G401 (cell line): ENCODE measurements at regions not wholly inside any gene's neighbourhood (a gene's known extent, or its start where the extent isn't known, plus 50 kb on each side); places are given as distances from the start of the nearest gene placed in this dataset.

ENCODE experiments used
- DNase-seq: peaks from one replicate; pipeline ENCODE4 v3.0.0-alpha.2; 2015; ENCODE audit warnings: low spot score
- in situ Hi-C: cut with HindIII; loops from 2 replicates; pipeline ENCODE4 v1.10.0; 2016; ENCODE audit warnings: low sequenced_read_pairs, mixed read lengths

DNA sequence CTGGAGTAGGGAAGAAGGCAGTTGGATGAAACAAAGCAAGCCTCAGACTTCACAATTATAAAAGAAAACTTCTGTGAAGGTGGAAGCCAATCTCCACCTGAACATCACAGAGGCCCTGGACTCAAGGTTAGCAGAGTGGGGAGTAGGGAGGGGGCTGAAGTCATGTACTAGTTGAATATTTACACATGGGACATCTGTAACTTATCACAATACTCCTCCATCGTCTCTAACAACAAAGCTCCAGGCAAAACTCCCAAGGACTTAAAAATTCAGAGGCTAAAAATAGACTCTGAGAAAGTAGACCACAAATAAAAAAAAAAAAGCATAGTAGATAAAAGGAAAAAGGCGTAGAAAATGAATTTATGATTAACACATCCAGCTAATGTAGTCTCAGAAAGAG is 326.3 kb upstream of the PKN2 start:
- no peak for DNase-seq
- in situ Hi-C loops = no loop called here

DNA sequence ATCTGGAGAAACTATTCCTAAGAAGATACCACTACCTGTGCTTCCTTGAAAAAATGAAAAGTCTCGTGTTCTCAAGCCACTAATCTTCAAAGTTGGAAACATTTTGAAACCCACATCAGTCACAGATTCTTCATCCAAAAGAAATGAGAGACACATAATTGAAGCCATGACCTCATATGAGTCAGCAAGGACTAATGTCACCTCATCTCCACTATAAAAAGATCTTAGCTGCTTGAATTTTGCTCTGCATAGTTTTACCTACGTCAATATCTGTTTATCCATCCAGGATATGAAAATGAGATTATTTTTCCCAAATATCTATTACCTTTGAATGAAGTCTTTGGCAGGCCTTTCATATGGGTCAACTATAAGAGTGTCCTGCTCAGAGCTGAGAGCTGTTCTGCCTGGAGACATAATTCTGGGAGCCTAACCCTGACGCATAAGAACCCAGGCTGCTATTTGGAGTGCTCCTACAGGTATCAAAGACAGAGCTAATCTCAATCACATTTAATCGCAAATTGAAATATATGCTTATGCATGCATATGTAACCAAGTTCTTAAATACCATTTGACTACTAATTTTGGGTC is 312.5 kb upstream of the PKN2 start:
- no peak for DNase-seq
- in situ Hi-C loops = no loop called here

DNA sequence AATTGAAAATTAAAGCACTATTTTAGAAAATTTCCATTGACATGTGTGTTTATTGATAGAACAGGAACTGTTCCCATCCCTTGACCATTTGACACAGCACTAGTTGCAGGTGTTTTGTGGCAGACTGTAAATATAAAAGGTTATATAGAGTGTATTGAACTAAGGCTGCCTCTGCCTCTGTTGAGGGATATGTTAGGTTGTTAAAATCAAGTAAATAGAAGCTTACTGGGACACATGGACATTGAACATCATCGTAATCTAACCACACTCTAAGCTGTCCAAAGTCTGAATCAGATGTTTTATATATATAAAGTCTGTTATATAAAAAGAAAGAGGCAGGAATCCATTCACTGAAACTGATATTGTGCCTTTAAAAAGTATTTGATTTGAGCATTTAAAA is 308.1 kb upstream of the PKN2 start:
- DNase-seq = no peak
- in situ Hi-C loops = no loop called here

DNA sequence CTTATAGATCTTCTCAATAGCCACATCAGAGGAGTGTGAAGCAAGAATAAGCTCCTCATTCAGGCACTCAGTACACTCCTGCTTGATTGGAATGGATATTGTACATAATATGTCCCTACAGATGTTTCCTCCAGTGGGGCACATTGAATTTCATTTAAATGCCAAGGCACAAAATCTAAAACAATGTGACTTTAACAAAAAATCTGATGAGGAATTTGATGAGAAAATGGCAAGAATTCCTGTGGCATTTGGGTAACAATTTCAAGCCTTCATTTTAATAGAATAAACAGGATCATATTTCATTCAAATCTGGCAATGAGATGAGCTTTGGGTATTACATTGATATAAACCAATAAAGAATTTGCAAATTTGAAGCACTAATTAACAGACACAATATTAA is 307.7 kb upstream of the PKN2 start:
- in situ Hi-C loops = no loop called here
- no peak for DNase-seq

DNA sequence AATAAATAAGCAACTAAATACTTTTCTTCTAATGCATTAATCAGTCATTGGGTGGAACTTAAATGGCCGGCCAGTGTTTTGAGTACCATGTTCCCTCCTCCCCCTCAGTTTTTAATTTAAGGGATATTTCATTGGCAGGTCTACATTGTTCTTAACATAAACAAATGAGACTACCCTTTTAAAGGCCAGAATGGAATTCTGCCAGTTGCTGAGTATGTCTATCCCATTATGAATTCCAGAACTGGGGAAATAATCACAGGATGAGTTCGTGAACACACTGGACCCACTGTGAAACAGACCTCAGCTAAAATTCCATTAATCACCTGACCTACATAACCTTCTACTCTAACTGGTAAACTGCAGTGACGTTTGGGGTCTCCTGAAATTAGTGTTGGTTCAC is 305.5 kb upstream of the PKN2 start:
- in situ Hi-C loops = no loop called here
- DNase-seq = no peak

DNA sequence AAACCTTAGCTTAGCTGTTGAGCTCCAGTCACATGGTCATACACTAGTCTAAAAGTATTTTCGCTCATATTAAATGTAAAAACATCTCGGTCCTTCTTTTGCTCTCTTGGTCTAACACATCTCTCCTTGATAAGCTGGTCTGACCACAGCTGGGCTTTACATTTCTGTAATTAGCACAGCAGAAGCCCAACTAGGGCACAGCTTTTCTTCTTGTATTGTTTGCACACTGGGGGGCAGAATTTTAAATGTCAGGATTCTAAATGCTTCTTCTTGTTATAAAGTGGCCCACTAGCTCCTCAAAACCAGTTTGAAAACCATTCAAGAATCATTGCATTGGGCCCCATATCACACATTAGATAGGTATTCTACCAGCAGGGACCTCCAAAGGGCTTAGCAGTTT is 289.1 kb upstream of the PKN2 start:
- in situ Hi-C loops = no loop called here
- DNase-seq = no peak

DNA sequence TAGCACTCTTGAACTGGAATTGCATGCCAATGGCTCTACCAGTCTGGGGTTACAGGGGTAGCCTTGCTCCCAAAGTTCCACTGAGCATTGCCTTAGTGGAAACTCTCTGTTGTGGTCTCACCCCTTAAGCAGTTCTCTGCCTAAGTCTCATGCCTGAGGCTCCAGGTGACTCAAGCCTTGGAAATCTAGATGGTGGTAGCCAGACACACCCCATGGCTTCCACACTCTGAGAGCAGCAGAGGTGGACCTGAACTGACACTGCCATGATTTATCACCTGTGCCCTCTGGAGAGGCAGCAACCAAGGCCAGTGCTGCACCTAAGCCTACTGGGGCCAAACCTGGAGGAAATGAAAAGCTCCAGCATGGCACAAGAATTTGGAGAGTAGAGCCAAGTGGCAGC is 285.7 kb upstream of the PKN2 start:
- in situ Hi-C loops = no loop called here
- no peak for DNase-seq

DNA sequence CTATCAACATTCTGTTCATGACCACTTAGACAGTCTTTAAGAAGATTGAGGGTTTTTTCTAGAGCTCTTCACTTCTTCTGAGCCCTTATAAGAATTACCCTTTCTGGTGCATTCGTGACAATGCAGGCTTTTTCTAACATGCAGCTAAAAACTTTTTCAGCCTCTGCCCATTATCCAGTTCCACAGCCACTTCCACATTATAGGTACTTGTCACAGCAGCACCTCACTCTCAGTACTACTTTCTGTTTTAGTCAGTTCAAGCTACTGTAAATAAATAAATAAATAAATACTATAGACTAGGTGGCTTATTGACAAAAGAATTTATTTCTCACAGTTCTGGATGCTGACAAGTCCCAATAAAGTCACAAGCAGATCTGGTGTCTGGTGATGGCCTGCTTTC is 284.4 kb upstream of the PKN2 start:
- DNase-seq = no peak
- in situ Hi-C loops = no loop called here

DNA sequence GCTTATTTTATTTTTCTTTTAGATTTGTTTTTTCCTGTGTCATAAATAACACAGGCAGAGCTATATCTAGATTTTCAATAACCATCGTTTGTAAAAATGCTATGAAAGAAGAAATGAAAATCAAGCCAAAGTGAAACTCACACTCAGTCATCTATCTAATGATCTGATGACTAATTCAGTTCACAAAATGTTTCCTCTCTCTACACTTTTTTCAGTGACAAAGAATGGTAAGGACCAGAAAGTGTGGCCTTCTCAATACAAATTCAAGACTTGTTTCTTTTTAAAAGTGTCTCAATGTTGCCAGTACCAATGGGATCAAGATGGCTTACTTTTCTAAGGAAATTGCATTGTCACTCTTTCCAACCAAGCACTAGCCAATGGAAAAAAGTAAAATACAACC is 282.8 kb upstream of the PKN2 start:
- in situ Hi-C loops = no loop called here
- no peak for DNase-seq

DNA sequence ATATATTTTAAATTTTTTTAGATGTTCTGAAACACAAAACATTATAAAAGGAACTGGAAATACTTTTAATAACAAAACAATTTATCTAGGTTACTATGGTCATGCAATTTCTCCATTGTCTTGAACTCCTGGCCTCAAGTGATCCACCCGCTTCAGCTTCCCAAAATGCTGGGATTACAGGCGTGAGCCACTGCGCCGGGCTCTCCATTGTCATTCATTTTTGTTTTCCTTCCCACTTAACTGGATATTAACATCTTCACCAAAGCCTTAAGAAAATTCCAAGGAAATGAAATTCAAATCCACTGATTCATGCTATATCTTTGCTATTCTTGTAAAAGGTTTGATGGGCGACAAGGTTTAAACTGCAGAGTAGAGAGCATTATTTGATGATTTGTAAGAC is 279.5 kb upstream of the PKN2 start:
- in situ Hi-C loops = no loop called here
- DNase-seq = no peak

DNA sequence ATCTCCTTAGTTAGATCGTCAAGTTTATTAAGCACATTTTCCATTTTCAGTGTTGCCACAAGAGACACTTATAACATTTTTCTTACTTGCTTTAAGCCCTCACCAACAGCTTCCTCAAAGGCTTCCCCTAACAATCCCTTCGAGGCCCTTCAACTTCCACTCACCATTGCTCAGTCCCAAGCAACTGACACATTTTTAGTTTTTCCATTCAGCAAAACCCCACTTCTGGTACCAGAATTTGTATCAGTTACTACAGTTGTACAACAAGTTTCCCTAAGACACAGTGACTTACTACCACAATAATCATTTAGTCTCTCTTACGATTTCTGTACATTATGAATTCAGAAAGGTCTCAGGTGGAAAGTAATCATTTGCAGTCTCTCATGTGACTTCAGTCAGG is 276.8 kb upstream of the PKN2 start:
- in situ Hi-C loops = no loop called here
- DNase-seq = no peak

DNA sequence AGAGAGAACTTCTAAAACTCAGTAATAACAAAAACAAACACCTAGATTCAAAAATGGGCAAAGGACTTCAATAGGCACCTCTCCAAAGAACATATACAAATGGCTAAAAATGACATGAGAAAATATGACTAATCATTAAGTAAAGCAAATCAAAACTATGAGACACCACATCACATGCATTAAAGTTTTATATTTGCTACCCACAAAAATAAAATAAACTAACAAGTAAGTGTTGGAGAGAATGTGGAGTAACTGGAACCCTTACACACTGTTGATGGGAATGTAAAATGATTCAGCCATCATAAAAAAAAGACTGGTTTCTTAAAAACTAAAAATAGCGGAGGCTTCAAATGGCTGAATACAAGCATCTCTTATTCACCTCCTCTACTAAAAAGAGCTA is 262.1 kb upstream of the PKN2 start:
- in situ Hi-C loops = no loop called here

DNA sequence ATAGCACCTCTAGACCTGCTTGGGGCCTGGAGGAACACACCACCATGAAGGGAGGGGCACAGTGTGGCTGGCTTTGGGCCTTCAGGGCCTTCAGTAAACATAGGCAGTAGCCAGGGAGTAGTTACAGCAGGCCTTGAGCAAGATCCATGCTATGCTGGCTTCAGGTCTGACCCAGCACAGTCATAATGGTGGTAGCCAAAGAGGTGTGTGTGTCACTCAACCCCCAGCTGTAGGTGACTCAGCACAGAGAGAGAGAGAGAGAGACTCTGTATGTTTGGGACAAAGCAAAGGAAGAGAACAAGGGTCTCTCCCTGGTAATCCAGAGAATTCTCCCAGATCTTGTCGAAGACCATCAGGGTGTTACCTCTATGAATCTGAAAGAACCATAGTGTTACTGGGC is 250.5 kb upstream of the PKN2 start:
- in situ Hi-C loops = no loop called here
- no peak for DNase-seq

More for the DNA sequence above, 262.1 kb upstream of the PKN2 start:
- DNase-seq = no peak

DNA sequence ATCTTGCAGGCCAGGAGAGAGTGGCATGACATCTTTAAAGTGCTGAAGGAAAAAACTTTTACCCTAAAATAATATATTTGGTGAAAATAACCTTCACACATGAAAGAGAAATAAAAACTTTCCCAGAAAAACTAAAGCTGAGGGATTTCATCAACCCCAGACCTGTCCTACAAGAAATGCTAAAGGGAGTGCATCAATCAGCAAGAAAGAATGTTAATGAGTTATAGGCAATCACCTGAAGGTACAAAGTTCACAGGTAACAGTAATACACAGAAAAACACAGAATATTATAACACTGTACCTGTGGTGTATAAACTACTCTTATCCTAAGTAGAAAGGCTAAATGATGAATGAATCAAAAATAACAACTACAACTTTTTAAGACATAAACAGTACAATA is 249.2 kb upstream of the PKN2 start:
- in situ Hi-C loops = no loop called here

DNA sequence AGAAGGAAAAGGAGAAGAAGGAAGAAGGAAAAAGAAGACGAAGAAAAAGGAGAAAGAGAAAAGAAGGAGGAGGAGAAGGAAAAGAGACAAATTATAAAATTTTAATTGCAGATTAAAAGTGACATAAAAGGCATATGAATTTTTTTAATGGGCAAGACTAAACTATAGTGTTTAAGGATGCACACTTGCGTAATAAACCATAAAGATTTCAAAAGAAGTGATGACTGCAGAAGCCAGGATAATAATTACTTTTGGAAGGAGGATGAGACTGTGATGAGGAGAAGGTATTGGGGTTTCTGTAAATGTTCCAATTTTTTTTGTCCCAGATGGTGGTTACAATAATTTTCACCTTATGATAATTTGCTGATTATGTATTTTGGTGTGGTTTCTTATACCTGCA is 243.1 kb upstream of the PKN2 start:
- no peak for DNase-seq
- in situ Hi-C loops = no loop called here

More for the DNA sequence above, 249.2 kb upstream of the PKN2 start:
- no peak for DNase-seq

DNA sequence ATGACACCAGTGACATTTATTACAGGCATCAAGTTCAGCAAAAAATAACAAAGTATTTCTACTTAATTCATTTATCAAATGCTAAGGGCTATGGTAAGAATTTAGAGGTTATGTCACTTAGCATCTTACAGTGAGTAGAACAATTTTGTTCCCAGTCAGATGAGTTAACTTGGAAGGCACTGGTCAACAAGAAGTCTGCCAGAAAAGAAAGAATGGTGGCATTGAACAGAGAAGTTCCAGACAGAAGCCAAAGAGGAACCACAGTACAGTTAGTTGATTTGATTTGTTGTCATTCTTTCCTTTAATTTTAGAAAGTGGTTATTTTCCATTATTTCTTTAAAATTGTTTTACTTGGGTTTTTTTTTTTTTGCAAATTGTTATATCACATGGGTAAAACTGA is 232.2 kb upstream of the PKN2 start:
- DNase-seq = peak; percentile 10
- in situ Hi-C loops = no loop called here

DNA sequence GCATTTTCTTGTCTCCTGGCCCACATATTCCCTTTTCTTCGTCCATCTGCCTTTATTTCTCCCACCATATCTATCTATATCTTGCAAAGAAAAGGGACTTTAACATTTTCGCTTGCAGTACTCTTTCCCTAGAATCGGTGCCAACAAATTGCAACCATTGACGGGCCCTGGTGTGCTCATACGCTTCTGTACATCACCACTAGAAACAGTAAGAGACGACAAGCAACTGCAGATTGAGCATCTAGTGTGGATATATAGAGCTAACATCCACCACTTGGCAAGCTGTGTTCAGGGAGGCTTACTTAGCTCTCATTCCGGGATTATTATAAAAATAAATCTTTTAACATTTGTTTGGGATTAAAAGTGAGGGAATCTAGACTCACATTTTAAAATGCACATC is 230.8 kb upstream of the PKN2 start:
- in situ Hi-C loops = no loop called here
- no peak for DNase-seq

DNA sequence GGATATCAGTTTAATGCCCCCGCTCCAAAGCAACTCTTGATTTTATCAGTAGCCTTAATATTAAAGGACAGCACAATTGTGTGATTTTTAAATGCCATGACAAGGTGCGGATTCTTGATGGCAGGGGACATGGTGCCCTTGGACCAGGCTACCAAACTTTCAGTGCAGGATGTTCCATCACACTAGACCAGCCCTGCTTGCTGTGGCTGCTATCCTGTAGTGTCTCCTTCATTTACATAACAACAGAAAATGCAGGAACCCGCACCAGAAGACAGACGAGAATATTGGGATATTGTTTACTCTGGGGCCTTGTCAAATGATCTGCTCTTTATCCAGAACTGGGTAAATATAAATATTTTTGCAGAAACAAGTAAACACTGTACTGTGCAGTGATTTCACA is 229.3 kb upstream of the PKN2 start:
- in situ Hi-C loops = no loop called here
- no peak for DNase-seq

DNA sequence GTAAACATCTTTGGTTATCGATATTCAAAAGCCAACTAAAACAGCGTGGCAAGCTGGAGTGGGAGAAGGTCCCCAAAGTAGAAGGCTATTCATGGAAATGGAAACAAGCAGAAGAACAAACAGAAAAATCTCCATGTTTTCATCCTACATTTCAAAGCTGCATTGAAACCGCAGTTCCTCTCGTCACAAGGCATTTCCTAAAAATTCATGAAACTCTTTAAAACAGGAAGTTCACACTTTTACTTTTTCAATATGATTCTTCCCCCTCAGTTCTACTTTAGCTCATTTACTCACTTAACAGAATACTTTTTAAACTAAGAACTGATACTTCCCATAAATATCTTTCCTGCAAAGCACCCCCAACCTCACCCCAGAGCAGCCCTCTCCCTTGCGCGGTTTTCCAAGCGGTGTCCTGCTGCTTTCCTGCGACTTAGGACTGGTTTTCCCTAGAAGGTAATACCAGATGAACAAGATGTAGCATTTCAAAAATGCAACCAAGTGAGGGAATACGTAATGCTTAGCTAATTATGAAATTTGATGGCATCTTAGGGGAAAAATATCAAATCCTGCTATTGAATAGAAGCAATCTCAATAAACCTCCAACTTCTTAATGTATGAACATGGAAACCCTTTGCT is 228.3 kb upstream of the PKN2 start:
- in situ Hi-C loops = no loop called here
- DNase-seq = no peak

DNA sequence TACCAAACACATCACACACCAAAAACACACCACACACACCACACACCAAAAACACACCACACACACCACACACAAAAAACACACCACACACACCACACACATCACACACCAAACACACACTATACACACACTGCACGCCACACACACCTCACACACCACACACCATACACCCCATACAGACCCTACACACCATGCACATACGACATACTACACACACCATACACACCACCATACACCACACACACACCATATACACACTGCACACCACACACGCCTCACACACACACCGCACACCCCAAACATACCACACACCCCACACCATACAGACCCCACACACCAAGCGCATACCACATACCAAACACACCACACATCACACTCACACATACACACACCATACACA is 226.9 kb upstream of the PKN2 start:
- in situ Hi-C loops = no loop called here
- DNase-seq = no peak

DNA sequence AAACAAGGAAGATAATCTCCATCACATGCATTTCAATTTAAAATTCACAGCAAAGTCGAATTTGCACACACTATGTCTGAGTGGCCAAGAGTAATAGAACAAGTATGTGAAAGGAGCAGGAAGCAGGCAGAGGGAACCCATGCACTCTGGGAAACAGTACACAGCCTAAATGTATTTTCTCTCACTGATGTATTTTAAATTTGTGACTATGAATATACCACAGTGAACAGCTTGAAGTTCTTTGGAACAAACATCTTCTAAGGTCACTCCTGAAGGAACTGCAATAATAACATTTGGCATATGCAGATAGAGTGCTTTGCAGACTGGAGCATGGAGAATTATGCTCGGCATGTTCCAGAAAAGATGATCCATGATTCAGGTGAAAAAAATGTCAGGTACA is 223.1 kb upstream of the PKN2 start:
- in situ Hi-C loops = no loop called here
- no peak for DNase-seq

DNA sequence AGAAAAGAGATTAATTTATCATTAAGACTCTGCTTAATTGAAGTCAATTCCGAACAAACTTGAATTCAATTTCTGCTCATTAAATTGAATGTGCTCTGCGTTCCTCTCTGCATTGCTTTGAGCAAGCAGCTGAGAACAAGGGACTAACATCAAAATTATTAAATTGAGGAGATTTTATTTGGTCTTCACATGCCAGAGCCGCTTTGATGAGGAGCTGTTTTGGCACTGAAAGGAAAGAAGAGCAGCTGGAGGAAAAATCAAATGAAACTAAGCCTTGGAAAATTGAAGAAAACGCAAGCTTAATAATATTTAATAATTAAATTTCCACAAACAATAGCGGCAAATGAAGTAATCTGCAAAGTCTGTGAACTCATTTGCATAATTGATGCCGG is 222.0 kb upstream of the PKN2 start:
- in situ Hi-C loops = no loop called here
- DNase-seq = no peak
